GM10248 (cell line): ENCODE measurements at regions not wholly inside any gene's neighbourhood (a gene's known extent, or its start where the extent isn't known, plus 50 kb on each side); places are given as distances from the start of the nearest gene placed in this dataset.
"Not testable (repeated sequence)": the region's sequence is repeated elsewhere in the genome, so short reads cannot be mapped to it uniquely, and the experiment has no call there.

Source experiments
- CTCF ChIA-PET: fragments of 300-600 bp; sonication (Branson Sonifier 250); formaldehyde crosslinking; extraction: SDS; loops from one replicate; lab custom pipeline; 2021; ENCODE audit warnings: antibody characterized with exemption; lab: Yijun Ruan, JAX
- POLR2A ChIA-PET: fragments of 350-650 bp; sonication (Branson Sonifier 250); formaldehyde crosslinking; extraction: SDS; loops from one replicate; lab custom pipeline; 2020; ENCODE audit warnings: antibody characterized with exemption; lab: Yijun Ruan, JAX
- DNase-seq: peaks from one replicate; pipeline ENCODE4 v3.0.0; 2012; ENCODE audit errors: extremely low spot score
- TF ChIP-seq, protein P1 (sequence below): IDR thresholded peaks from 2 replicates; pipeline ENCODE4 v1.5.1; 2012; ENCODE audit warnings: mild to moderate bottlenecking, low read depth; ENCODE audit errors: extremely low read depth, missing control alignments, control extremely low read depth

DNA sequence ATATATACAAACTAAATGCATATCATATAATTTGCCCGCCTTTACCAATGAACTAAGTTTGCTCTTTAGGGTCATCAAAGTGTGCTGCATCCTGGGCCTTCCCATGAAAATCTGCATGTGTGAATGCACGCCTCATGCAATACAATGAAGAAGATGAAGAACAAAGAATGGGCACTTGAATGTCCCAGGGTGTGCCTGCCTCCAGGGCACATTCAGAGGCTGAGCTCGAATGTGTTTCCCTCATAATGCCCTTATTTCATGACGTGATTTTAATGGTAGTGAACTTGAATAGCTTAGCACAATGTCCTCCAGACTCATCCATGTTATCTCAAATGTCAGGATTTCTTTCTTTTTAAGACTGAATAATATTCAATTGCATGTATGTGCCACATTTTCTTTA is 824.9 kb downstream of the TNS3 start:
- ChIA-PET CTCF (no interaction called here), POLR2A (no interaction called here)
- no peak for DNase-seq
- TF ChIP-seq, protein P1, sequence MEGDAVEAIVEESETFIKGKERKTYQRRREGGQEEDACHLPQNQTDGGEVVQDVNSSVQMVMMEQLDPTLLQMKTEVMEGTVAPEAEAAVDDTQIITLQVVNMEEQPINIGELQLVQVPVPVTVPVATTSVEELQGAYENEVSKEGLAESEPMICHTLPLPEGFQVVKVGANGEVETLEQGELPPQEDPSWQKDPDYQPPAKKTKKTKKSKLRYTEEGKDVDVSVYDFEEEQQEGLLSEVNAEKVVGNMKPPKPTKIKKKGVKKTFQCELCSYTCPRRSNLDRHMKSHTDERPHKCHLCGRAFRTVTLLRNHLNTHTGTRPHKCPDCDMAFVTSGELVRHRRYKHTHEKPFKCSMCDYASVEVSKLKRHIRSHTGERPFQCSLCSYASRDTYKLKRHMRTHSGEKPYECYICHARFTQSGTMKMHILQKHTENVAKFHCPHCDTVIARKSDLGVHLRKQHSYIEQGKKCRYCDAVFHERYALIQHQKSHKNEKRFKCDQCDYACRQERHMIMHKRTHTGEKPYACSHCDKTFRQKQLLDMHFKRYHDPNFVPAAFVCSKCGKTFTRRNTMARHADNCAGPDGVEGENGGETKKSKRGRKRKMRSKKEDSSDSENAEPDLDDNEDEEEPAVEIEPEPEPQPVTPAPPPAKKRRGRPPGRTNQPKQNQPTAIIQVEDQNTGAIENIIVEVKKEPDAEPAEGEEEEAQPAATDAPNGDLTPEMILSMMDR = no peak

DNA sequence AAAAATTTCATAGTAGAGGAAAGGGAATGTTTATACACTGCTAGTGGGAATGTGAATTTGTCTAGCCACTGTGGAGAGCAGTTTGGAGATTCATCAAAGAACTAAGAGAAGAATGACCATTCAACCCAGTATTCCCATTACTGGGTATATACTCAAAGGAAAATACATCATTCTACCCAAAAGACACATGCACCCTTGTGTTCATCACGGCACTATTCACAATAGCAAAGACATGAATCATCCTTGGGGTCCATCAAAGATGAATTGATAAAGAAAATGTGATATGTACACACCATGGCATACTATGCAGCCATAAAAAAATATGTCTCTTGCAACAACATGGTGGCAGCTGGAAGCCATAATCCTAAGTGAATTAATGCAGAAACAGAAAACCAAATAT is 825.7 kb downstream of the TNS3 start:
- TF ChIP-seq, protein P1 = no peak
- ChIA-PET POLR2A (no interaction called here), CTCF (no interaction called here)
- DNase-seq = no peak

DNA sequence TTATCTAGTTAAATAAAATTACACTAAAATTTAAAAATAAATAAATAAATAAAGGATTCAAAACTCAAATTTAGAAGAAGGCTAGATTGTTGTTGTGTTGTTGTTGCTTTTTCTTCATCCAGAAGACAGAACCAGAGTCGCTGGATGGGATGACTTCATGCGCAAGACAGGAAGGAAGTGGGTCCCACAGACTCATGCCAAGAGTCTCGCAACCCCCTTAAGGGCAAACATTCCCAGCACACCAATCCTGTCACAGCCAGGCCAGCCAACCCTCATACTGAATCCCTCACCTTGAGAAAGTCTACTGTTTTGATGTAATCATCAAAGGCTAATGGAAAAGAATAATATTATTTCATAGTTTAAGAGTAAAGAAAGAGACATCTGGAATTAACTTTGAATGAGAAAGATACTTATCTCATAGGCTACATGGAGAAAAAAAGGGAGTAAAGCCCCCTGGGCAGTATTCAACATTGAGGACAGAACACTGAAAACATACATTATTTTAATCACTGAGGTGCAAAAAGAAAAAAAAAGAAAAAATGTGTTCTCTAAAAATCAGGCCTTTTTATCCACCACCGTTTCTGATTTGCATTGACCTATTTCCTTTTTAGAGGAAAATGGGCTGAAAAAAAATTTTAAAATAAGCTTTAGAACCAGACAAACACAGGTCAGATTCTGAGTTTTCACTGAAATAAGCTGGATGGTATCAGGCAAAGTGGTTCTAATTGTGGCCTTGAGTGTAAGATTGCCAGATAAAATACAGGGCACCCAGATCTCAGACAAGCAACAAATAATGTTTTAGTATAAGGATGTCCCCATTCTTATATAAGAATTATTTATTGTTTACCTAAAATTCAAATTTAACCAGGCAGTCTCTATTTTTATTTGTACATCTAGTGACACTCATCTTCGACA is 826.5 kb downstream of the TNS3 start:
- POLR2A ChIA-PET = no interaction called here
- DNase-seq = no peak
- CTCF ChIA-PET = no interaction called here
- TF ChIP-seq, protein P1 = no peak

DNA sequence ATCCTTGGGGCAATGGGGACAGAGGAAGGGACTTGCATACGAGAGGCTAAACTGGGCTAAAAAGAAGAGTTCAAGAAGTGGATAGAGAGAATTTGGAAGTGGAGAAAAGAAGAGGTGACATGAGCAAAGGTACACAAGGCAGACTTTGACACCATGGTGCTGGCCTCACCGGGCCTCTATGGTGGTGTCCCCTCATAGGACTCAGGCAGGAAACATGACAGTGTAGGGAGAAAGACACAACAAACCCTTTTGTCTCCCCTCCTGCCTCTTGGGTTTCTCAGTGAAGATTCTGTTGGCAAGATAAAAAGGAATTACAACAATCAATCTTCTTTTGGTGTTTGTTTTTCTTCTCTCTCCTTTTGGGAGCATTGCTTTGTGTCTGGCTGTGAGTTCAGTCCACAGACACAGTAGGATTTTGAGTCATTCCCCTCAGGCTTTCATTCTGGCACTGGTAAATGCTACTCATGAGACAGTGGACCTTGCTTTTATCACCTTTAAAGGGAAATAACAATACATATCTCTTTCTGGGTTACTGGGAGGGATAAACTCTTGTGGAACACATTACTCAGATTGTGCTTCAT is 827.7 kb downstream of the TNS3 start:
- CTCF ChIA-PET = no interaction called here
- no peak for DNase-seq
- TF ChIP-seq, protein P1 = no peak
- POLR2A ChIA-PET = no interaction called here

DNA sequence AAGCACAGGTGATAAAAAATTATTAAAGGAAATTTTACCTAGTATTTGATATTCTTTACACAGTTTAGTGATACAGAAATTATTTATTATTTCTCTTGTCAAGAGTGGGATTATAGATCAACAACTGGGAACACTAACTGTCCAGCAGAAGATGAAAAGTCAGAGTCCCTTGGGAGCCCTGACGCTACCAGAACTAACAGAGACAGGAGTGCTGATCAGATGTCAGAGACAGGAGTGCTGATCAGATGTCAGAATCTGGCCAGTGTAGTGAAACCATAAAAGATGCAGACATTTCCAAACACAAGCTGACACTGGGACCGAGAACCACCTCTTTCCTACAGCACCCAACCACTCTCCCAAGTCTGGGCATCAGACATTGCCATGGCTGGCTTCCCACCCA is 828.2 kb downstream of the TNS3 start:
- ChIA-PET POLR2A (no interaction called here), CTCF (no interaction called here)
- TF ChIP-seq, protein P1 = no peak
- DNase-seq = no peak

DNA sequence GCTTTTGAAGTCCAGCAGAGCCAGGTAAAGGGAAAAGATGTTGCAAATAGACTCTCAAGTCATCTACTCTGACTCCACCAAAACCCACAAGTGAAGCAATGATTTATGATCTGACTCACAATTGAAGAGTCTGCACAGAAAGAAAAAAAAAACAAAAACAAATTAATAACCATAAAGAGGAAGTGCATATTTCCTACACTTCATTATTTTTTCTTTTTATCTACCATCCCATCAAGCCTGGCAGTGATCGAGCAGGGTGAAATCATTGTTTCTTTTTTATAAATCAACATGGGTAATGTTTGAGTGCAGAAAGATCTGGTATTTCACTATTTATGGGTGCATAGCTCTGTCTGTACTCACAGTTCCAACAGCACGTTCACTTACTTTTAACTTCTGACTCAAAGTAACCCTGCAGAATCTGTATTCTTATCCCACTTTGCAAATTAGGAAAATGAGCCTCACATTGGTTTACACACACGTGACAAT is 829.0 kb downstream of the TNS3 start:
- TF ChIP-seq, protein P1 = no peak
- DNase-seq = no peak
- CTCF ChIA-PET = no interaction called here
- POLR2A ChIA-PET = no interaction called here

DNA sequence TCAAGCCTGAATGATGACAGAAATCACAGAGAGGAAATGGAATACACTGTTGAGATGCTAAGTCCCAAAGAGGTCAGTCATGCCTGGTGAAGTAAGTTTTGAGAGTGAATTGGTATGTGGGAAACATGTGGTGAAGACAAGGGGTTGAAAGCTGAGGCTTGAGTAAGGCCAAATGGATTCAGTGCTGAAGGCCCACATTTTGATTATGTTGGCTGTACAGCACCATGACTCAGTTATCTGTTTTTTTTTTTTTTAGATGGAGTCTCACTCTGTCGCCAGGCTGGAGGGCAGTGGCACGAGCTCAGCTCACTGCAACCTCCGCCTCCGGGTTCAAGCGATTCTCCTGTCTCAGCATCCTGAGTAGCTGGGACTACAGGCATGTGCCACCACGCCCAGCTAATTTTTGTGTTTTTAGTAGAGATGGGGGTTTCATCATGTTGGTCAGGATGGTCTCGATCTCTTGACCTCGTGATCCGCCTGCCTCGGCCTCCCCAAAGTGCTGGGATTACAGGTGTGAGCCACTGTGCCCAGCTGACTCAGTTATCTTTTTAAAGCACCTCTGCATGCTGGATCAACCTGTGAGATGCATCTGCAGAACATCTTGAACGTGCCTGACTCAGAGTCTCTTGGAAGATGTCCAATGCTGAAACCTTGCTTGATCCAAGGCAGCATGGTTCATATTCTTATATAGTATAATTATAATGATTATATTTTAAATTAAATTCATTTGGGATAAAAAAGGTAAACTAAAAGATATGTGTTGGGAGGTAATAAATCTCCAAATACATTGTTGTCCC is 829.8 kb downstream of the TNS3 start:
- DNase-seq, CTCF ChIA-PET, POLR2A ChIA-PET: not testable (repeated sequence)
